Gastroesophageal sphincter (tissue), 4 donors: ENCODE measurements at regions not wholly inside any gene's neighbourhood (a gene's known extent, or its start where the extent isn't known, plus 50 kb on each side); places are given as distances from the start of the nearest gene placed in this dataset.
A peak's percentile ranks its signal among the peaks of the same experiment; 100 is the strongest.

ENCODE experiments used
- ATAC-seq: fragments of 150-250 bp; one replicate; pipeline ENCODE4 v1.9.1; 2016; ENCODE audit warnings: mild to moderate bottlenecking, moderate library complexity
- H3K27ac ChIP-seq, 4 donors: fragments of 200-600 bp; sonication (generic) in 3 of 4; 1 replicate in 3 of 4; 2 replicates in 1 of 4; pipeline ENCODE4 v1.5.1; 2016 to 2019
- H3K27me3 ChIP-seq: fragments of 200-600 bp; sonication (generic); one replicate; pipeline ENCODE4 v1.5.1; 2019
- H3K36me3 ChIP-seq, 2 donors: fragments of 200-600 bp; sonication (generic); one replicate each; pipeline ENCODE4 v1.5.1; 2019; ENCODE audit warnings: control low read depth in 1 of 2
- H3K4me1 ChIP-seq, 3 donors: fragments of 200-600 bp; sonication (generic); 1 replicate in 2 of 3; 2 replicates in 1 of 3; pipeline ENCODE4 v1.5.1; 2016 to 2019; ENCODE audit warnings: control low read depth in 2 of 3
- H3K4me3 ChIP-seq, 2 donors: fragments of 200-600 bp; sonication (generic); one replicate each; pipeline ENCODE4 v1.5.1; 2019; ENCODE audit warnings: mild to moderate bottlenecking in 1 of 2, moderate library complexity in 1 of 2
- H3K9me3 ChIP-seq, 3 donors: fragments of 200-600 bp; sonication (generic); one replicate each; pipeline ENCODE4 v1.5.1; 2017 to 2019; ENCODE audit warnings: control low read depth in 2 of 3
- EP300 ChIP-seq: sonication (generic); formaldehyde crosslinking; IDR thresholded peaks from one replicate; pipeline ENCODE4 v1.6.1; 2017; ENCODE audit warnings: antibody characterized with exemption, mild to moderate bottlenecking
- POLR2A ChIP-seq, 2 donors: fragments of 450-650 bp; IDR thresholded peaks; one replicate each; pipeline ENCODE4 v1.6.1; 2017; ENCODE audit warnings: antibody characterized with exemption in 2 of 2, mild to moderate bottlenecking in 2 of 2, moderate library complexity in 1 of 2
- POLR2AphosphoS5 ChIP-seq: sonication (generic); formaldehyde crosslinking; IDR thresholded peaks from one replicate; pipeline ENCODE4 v1.6.1; 2017; ENCODE audit warnings: antibody characterized with exemption
- WGBS, 2 donors: methylation state at CpG; one replicate each; pipeline ENCODE4 v1.1.5; 2018; ENCODE audit warnings: low coverage in 1 of 2; 5-methylcytosine and 5-hydroxymethylcytosine counted together
- TF ChIP-seq, protein P1 (sequence below), 4 experiments: fragments of 200-600 bp in 2 of 4; fragments of 450-650 bp in 2 of 4; sonication (generic) in 1 of 4; IDR thresholded peaks; one replicate each; pipeline ENCODE4 v1.5.1; 2017 to 2019; ENCODE audit warnings: antibody characterized with exemption in 4 of 4, mild to moderate bottlenecking in 2 of 4, moderate library complexity in 2 of 4

DNA sequence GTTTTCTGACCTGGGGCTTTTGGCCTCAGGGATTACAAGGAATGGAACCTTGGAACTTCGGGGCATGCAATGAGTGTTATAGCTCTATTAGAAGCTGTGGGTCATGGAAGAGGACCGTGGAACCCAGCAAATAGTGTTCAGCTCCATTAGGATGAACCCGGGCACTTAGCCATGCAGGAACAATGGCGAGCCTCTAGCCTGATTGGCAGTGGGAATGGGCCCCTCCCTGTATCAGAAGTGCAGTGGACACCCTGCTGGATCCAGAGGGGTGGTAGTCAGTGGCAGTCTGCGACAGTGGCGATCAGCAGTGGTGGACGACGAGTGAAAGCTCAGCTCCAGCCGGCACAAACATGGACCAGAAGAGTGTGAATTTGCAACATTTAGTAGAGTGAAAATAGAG lies 315.4 kb upstream of the TECRL start:
- Histone ChIP-seq H3K4me1 (no peaks in the 10 kb centered on the region), H3K4me3 (no peak overlapping the region), H3K27ac (no peak overlapping the region), H3K27me3 (no peaks in the 10 kb centered on the region), H3K9me3 (no peaks in the 10 kb centered on the region), H3K36me3 (no peaks in the 10 kb centered on the region)
- WGBS, 2 donors: 81 to 96% methylated on average over 4 of the region's 9 CpGs
- TF ChIP-seq EP300: no peak
- no peak for ATAC-seq

GRCh38 chr4:64721106-64721505 lies 311.9 kb upstream of the TECRL start:
- no peak overlapping the region for H3K27ac ChIP-seq
- 90% methylated on average over 3 of the region's 3 CpGs; no CpG with 5 or more reads in 1 of the 2 donors for WGBS, 2 donors
- TF ChIP-seq, protein P1, sequence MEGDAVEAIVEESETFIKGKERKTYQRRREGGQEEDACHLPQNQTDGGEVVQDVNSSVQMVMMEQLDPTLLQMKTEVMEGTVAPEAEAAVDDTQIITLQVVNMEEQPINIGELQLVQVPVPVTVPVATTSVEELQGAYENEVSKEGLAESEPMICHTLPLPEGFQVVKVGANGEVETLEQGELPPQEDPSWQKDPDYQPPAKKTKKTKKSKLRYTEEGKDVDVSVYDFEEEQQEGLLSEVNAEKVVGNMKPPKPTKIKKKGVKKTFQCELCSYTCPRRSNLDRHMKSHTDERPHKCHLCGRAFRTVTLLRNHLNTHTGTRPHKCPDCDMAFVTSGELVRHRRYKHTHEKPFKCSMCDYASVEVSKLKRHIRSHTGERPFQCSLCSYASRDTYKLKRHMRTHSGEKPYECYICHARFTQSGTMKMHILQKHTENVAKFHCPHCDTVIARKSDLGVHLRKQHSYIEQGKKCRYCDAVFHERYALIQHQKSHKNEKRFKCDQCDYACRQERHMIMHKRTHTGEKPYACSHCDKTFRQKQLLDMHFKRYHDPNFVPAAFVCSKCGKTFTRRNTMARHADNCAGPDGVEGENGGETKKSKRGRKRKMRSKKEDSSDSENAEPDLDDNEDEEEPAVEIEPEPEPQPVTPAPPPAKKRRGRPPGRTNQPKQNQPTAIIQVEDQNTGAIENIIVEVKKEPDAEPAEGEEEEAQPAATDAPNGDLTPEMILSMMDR (IDR thresholded peaks at IDR 0.05): no peak
- TF ChIP-seq POLR2AphosphoS5 (no peak), POLR2A (IDR thresholded peaks at IDR 0.05) (no peak), EP300 (no peak)
- no peak overlapping the region for H3K4me3 ChIP-seq
- H3K36me3 ChIP-seq: no peaks in the 10 kb centered on the region
- H3K9me3 ChIP-seq: no peaks in the 10 kb centered on the region
- no peaks in the 10 kb centered on the region for H3K4me1 ChIP-seq
- ATAC-seq: no peak
- H3K27me3 ChIP-seq: no peaks in the 10 kb centered on the region

GRCh38 chr4:64718091-64718490 lies 308.8 kb upstream of the TECRL start:
- Histone ChIP-seq H3K9me3 (no peaks in the 10 kb centered on the region), H3K4me1 (no peaks in the 10 kb centered on the region), H3K36me3 (no peaks in the 10 kb centered on the region), H3K4me3 (no peak overlapping the region), H3K27ac (no peak overlapping the region), H3K27me3 (no peaks in the 10 kb centered on the region)
- WGBS, 2 donors: 71 to 74% methylated on average over 3 of the region's 3 CpGs
- TF ChIP-seq POLR2A (IDR thresholded peaks at IDR 0.05): no peak
- no peak for TF ChIP-seq POLR2AphosphoS5
- ATAC-seq: no peak

GRCh38 chr4:64715741-64716140 lies 306.5 kb upstream of the TECRL start:
- no peaks in the 10 kb centered on the region for H3K4me1 ChIP-seq
- TF ChIP-seq, protein P1 (IDR thresholded peaks at IDR 0.05): no peak
- TF ChIP-seq EP300 (no peak), POLR2A (IDR thresholded peaks at IDR 0.05) (no peak), POLR2AphosphoS5 (no peak)

GRCh38 chr4:64713256-64713840 lies 304.1 kb upstream of the TECRL start:
- TF ChIP-seq POLR2A (IDR thresholded peaks at IDR 0.05) (no peak), EP300 (no peak), POLR2AphosphoS5 (no peak)
- TF ChIP-seq, protein P1 (IDR thresholded peaks at IDR 0.05): peak in 2 of 4 experiments; percentile 36 to 54
- Histone ChIP-seq H3K9me3 (no peaks in the 10 kb centered on the region), H3K4me1 (no peaks in the 10 kb centered on the region), H3K4me3 (no peak overlapping the region), H3K27me3 (no peaks in the 10 kb centered on the region), H3K36me3 (no peaks in the 10 kb centered on the region), H3K27ac (no peak overlapping the region)
- 3 to 8% methylated on average over 2 of the region's 2 CpGs for WGBS, 2 donors
- ATAC-seq: no peak

More at GRCh38 chr4:64715741-64716140, 306.5 kb upstream of the TECRL start:
- H3K27ac ChIP-seq: no peak overlapping the region
- no peak overlapping the region for H3K4me3 ChIP-seq
- H3K9me3 ChIP-seq: no peaks in the 10 kb centered on the region
- ATAC-seq: no peak
- H3K36me3 ChIP-seq: no peaks in the 10 kb centered on the region
- H3K27me3 ChIP-seq: no peaks in the 10 kb centered on the region

DNA sequence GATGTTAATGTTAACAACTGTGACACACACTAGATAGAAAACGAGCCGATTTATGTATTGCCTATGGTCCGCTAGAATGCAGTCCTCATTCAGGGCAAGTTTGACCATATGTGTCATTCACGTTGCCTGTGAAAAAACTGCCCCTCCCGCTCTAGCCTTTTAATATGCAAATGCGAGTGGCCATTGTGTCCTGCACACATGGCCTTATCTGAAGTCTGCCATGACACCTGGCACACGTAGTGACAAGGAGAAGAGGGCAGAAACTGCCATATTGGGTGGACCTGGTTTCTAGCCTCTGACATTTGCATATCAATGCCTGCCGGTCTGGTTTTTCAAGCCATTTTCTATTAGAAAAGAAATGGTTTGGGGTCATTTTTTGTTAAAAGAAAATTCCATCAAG lies 303.3 kb upstream of the TECRL start:
- WGBS, 2 donors: 79 to 80% methylated on average over 6 to 8 of the region's 8 CpGs
- Histone ChIP-seq H3K36me3 (no peaks in the 10 kb centered on the region), H3K27ac (no peak overlapping the region), H3K4me1 (no peaks in the 10 kb centered on the region), H3K9me3 (no peaks in the 10 kb centered on the region), H3K27me3 (no peaks in the 10 kb centered on the region), H3K4me3 (no peak overlapping the region)
- no peak for ATAC-seq
- TF ChIP-seq, protein P1 (IDR thresholded peaks at IDR 0.05): no peak
- TF ChIP-seq POLR2AphosphoS5 (no peak), EP300 (no peak), POLR2A (IDR thresholded peaks at IDR 0.05) (no peak)
